ENCODE measurements at regions not wholly inside any gene's neighbourhood (a gene's known extent, or its start where the extent isn't known, plus 50 kb on each side); places are given as distances from the start of the nearest gene placed in this dataset.

DNA sequence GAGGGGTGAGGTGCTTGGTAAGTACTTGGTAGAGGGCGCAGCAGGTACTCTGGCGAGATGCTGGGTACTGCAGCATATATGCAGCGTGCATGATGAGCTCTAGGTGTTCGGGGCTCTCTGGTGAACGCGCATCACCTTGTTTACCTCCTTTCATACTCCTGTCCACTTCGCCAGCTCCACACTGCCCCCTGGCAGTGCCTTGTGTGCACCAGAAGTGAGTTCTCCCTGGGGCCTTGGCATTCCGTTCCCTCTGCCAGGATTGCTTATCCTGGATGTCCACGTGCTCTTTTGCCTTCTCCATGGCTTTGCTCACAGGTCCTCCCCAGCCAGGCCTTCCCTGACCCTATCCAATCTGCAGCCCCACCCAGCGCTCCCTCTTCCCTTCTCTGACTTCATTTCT, 154.2 kb downstream of the MRM1 start:
- Histone ChIP-seq H3K4me3 (no peak overlapping the region), H3K9me3 (no peaks in the 10 kb centered on the region), H3K27ac (no peak overlapping the region), H3K4me1 (no peaks in the 10 kb centered on the region), H3K36me3 (no peaks in the 10 kb centered on the region), H3K27me3 (peaks cover 8 to 20% (median 12%) of the 10 kb centered on the region in 3 donors)
- TF ChIP-seq, protein P1, sequence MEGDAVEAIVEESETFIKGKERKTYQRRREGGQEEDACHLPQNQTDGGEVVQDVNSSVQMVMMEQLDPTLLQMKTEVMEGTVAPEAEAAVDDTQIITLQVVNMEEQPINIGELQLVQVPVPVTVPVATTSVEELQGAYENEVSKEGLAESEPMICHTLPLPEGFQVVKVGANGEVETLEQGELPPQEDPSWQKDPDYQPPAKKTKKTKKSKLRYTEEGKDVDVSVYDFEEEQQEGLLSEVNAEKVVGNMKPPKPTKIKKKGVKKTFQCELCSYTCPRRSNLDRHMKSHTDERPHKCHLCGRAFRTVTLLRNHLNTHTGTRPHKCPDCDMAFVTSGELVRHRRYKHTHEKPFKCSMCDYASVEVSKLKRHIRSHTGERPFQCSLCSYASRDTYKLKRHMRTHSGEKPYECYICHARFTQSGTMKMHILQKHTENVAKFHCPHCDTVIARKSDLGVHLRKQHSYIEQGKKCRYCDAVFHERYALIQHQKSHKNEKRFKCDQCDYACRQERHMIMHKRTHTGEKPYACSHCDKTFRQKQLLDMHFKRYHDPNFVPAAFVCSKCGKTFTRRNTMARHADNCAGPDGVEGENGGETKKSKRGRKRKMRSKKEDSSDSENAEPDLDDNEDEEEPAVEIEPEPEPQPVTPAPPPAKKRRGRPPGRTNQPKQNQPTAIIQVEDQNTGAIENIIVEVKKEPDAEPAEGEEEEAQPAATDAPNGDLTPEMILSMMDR (IDR thresholded peaks at IDR 0.05 in 4 of 5, conservative IDR thresholded peaks at IDR 0.05 in 1 of 5): no peak
- no peak for TF ChIP-seq POLR2A (IDR thresholded peaks at IDR 0.05)
- DNase-seq: no peak
- ATAC-seq: no peak
- intact Hi-C loops (cut with DNase I; ENCODE audit: low total_unique reads) (no loop called here), in situ Hi-C loops (cut with MboI; ENCODE audit: low sequenced_read_pairs in 4 of 4) (loop anchor here in 1 of 4 donors (25.0 kb wide), 1 partner anchor 93 kb away; no protein-coding TSS in a partner anchor)

DNA sequence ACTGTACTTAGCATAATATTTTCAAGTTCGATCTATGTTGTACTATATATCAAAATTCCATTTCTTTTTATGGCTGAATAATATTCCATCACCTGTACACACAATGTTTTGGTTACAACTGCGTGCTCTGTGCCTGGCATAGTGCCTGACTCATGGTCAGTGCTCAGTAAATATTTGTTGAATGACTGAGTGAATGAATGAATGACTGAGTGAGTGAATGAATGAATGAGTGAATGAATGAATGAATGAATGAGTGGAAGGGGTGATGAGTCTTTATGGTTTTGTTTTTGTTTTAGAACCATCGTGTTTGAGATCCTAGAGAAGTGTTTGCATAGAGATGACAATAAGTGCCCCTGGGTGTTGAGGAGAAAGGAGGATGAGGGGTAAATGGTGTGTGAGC, 155.3 kb downstream of the MRM1 start:
- Histone ChIP-seq H3K27ac (no peak overlapping the region), H3K4me3 (no peak overlapping the region), H3K36me3 (no peaks in the 10 kb centered on the region), H3K9me3 (no peaks in the 10 kb centered on the region), H3K4me1 (no peaks in the 10 kb centered on the region), H3K27me3 (peaks cover 6 to 14% (median 11%) of the 10 kb centered on the region in 3 donors)
- TF ChIP-seq POLR2A (IDR thresholded peaks at IDR 0.05): no peak
- TF ChIP-seq, protein P1 (IDR thresholded peaks at IDR 0.05 in 4 of 5, conservative IDR thresholded peaks at IDR 0.05 in 1 of 5): no peak
- intact Hi-C loops (cut with DNase I; ENCODE audit: low total_unique reads) (no loop called here), in situ Hi-C loops (cut with MboI; ENCODE audit: low sequenced_read_pairs in 4 of 4) (loop anchor here in 1 of 4 donors (25.0 kb wide), 1 partner anchor 94 kb away; no protein-coding TSS in a partner anchor)
- DNase-seq (no peak), ATAC-seq (no peak)

DNA sequence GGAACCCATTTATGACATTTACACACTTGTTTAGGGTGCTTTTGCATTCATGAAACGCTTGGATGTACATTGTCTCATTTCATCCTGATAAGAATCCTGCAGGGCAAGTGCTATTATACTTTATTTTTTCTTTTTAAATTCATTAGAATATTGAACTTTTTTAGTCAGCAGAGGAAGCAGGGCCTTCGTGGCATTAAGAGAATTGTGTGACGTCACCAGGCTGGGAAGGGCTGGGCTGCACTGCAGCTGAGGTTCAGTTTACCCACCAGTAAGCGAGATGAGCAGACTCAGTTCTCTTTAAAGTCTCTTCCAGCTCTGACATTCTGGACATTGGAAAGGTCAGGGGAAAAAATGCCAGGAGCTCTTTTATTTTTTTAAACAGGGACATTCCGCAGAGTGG, 159.0 kb downstream of the MRM1 start:
- H3K27ac ChIP-seq: no peak overlapping the region
- no peaks in the 10 kb centered on the region for H3K36me3 ChIP-seq
- H3K4me1 ChIP-seq: no peaks in the 10 kb centered on the region
- DNase-seq (no peak), ATAC-seq (no peak)
- intact Hi-C loops (cut with DNase I; ENCODE audit: low total_unique reads): no loop called here
- in situ Hi-C loops (cut with MboI; ENCODE audit: low sequenced_read_pairs in 4 of 4): loop anchor here in 1 of 4 donors (25.0 kb wide), 1 partner anchor 98 kb away; no protein-coding TSS in a partner anchor
- no peak overlapping the region for H3K4me3 ChIP-seq
- peaks cover 3 to 18% (median 12%) of the 10 kb centered on the region in 3 donors for H3K27me3 ChIP-seq
- no peaks in the 10 kb centered on the region for H3K9me3 ChIP-seq
- no peak for TF ChIP-seq POLR2A (IDR thresholded peaks at IDR 0.05)
- TF ChIP-seq, protein P1 (IDR thresholded peaks at IDR 0.05 in 4 of 5, conservative IDR thresholded peaks at IDR 0.05 in 1 of 5): no peak

DNA sequence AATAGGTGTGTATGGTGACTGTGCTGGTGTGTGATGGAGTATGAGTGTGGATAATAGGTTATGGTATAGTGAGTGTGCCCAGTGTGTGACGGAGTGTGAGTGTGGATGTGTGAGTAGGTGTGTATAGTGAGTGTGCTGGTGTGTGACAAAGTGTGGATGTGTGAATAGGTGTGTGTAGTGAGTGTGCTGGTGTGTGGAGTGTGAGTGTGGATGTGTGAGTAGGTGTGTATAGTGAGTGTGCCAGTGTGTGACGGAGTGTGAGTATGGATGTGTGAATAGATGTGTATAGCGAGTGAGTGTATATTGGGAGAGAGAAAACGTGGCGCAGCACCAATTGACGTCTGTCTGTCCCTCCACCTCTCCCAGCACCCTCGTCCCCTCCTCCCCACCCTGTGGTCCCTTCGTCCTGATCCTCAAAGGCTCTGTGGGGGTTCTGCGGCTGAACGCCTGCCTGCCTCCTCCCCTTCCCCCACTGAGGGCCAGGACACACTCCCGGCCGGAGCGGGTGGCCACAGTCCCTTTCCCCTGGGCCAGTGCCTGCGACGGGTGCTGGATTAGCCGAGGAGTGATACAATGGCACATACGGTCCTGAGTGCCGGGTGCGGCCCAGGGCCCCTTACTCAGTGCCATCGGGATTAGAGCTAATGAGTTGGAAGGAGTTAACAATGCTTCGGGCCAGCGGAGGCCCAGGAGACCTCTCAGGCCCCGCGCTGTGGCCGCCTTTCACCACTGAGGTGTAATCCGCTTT, 160.0 kb downstream of the MRM1 start:
- no peak overlapping the region for H3K27ac ChIP-seq
- H3K4me1 ChIP-seq: no peaks in the 10 kb centered on the region
- intact Hi-C loops (cut with DNase I; ENCODE audit: low total_unique reads) (no loop called here), in situ Hi-C loops (cut with MboI; ENCODE audit: low sequenced_read_pairs in 4 of 4) (loop anchor here in 1 of 4 donors (25.0 kb wide), 1 partner anchor 99 kb away; no protein-coding TSS in a partner anchor)
- H3K27me3 ChIP-seq: peaks cover 10 to 22% (median 15%) of the 10 kb centered on the region in 3 donors
- no peaks in the 10 kb centered on the region for H3K9me3 ChIP-seq
- no peak overlapping the region for H3K4me3 ChIP-seq
- no peaks in the 10 kb centered on the region for H3K36me3 ChIP-seq
- DNase-seq (no peak), ATAC-seq (no peak)
- TF ChIP-seq, protein P1 (IDR thresholded peaks at IDR 0.05 in 4 of 5, conservative IDR thresholded peaks at IDR 0.05 in 1 of 5): no peak
- TF ChIP-seq POLR2A (IDR thresholded peaks at IDR 0.05): no peak
